SK-MEL-5 (cell line): ENCODE measurements at regions not wholly inside any gene's neighbourhood (a gene's known extent, or its start where the extent isn't known, plus 50 kb on each side); places are given as distances from the start of the nearest gene placed in this dataset.

ENCODE experiments used
- DNase-seq: peaks from one replicate; pipeline ENCODE4 v3.0.0-alpha.2; 2016; ENCODE audit warnings: low read depth, low spot score
- in situ Hi-C: cut with HindIII; loops from 2 replicates; pipeline ENCODE4 v1.10.0; 2016; ENCODE audit warnings: low sequenced_read_pairs, high pct_unique_total_duplicates, low pct_unique_long_range_greater_than_20kb
- small RNA-seq, 2 experiments: library from RNA; depleted of rRNA; stranded (forward); fragments of <200 nt; gene quantifications; one replicate each; pipeline ENCODE3, GENCODE V24; 2014

GRCh38 chr2:78941751-78942150 is 83.8 kb upstream of the REG3G start:
- in situ Hi-C loops = no loop called here
- DNase-seq = no peak

- DNase-seq = no peak
- in situ Hi-C loops = no loop called here
Measured at GRCh38 chr2:78963881-78964280, 61.6 kb upstream of the REG3G start.

DNA sequence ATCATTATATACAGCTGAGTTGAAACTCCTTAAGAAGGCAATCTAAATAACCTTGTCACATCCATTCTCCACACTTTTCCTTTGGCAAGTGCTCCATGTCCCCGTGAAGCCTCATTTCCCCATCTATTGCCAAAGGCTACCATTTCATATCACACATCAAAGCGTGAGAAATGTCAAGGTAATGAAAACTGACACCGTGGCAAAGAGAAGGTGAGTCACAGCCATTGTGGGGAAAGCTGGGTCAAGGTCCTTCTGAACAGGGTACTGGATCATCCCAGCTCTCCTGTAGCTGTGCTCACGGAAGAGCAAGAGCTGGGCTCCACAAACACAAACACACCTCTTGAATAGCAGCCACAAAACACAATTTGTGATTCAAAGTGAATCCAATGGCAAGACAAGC is 58.2 kb upstream of the REG3G start:
- DNase-seq = no peak
- in situ Hi-C loops = no loop called here

DNA sequence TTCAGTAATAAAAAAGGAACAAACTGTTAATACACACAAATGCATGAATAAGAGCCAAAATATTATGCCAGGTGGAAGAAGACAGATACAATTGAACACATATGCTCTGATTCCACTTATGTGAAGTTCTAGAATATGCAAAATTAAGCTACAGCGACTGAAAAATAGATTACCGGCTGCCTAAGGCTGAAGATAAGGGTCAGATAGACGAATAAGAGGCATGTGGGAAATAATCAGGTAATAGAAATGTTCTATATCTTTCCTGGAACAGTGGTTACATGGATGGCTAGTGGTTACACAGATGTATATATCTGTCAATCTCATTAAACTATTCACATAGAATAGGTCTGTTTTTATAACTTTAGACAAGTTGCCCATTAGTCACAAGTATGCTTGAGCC is 51.9 kb upstream of the REG3G start:
- DNase-seq = no peak
- in situ Hi-C loops = no loop called here

Small RNAs in the stretch of these regions (small RNA-seq; reads per million reads assigned to genes)
- gene RNU6-812P (0 reads per million in 2 experiments), gene RNU6-827P (0 reads per million in 2 experiments)
